Body of pancreas (tissue), 4 donors: ENCODE measurements at regions not wholly inside any gene's neighbourhood (a gene's known extent, or its start where the extent isn't known, plus 50 kb on each side); places are given as distances from the start of the nearest gene placed in this dataset.

ENCODE experiments used
- CTCF ChIP-seq, 7 experiments: fragments of 450-650 bp in 4 of 7; fragments of 200-600 bp in 3 of 7; sonication (generic) in 3 of 7; IDR thresholded peaks; one replicate each; pipeline ENCODE4 v1.5.1; 2016 to 2019; ENCODE audit warnings: antibody characterized with exemption in 7 of 7
- POLR2A ChIP-seq, 3 donors: fragments of 450-650 bp; IDR thresholded peaks; one replicate each; pipeline ENCODE4 v1.6.1; 2016; ENCODE audit warnings: antibody characterized with exemption in 3 of 3, mild to moderate bottlenecking in 2 of 3

GRCh38 chr3:110855207-110855606 lies 216.4 kb upstream of the NECTIN3 start:
- TF ChIP-seq CTCF (IDR thresholded peaks at IDR 0.05) (no peak), POLR2A (IDR thresholded peaks at IDR 0.05) (no peak)
